ENCODE measurements at regions not wholly inside any gene's neighbourhood (a gene's known extent, or its start where the extent isn't known, plus 50 kb on each side); places are given as distances from the start of the nearest gene placed in this dataset.

GRCh38 chr9:75226403-75227139 lies 138.3 kb downstream of the OSTF1 start:
- TF ChIP-seq, protein P1, sequence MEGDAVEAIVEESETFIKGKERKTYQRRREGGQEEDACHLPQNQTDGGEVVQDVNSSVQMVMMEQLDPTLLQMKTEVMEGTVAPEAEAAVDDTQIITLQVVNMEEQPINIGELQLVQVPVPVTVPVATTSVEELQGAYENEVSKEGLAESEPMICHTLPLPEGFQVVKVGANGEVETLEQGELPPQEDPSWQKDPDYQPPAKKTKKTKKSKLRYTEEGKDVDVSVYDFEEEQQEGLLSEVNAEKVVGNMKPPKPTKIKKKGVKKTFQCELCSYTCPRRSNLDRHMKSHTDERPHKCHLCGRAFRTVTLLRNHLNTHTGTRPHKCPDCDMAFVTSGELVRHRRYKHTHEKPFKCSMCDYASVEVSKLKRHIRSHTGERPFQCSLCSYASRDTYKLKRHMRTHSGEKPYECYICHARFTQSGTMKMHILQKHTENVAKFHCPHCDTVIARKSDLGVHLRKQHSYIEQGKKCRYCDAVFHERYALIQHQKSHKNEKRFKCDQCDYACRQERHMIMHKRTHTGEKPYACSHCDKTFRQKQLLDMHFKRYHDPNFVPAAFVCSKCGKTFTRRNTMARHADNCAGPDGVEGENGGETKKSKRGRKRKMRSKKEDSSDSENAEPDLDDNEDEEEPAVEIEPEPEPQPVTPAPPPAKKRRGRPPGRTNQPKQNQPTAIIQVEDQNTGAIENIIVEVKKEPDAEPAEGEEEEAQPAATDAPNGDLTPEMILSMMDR (IDR thresholded peaks at IDR 0.05; ENCODE audit: control insufficient read depth, insufficient read depth, low read depth, low read length, missing control alignments): no peak
- DNase-seq (ENCODE audit: low read depth): no peak
- H3K4me3 ChIP-seq (ENCODE audit: control insufficient read depth, low read depth, low read length): no peak overlapping the region

- H3K4me3 ChIP-seq (ENCODE audit: control insufficient read depth, low read depth, low read length): no peak overlapping the region
- no peak for DNase-seq (ENCODE audit: low read depth)
- TF ChIP-seq, protein P1 (IDR thresholded peaks at IDR 0.05; ENCODE audit: control insufficient read depth, insufficient read depth, low read depth, low read length, missing control alignments): no peak
Measured at GRCh38 chr9:75228893-75229292, 140.6 kb downstream of the OSTF1 start.

- DNase-seq (ENCODE audit: low read depth): no peak
- TF ChIP-seq, protein P1 (IDR thresholded peaks at IDR 0.05; ENCODE audit: control insufficient read depth, insufficient read depth, low read depth, low read length, missing control alignments): no peak
- H3K4me3 ChIP-seq (ENCODE audit: control insufficient read depth, low read depth, low read length): no peak overlapping the region
Measured at GRCh38 chr9:75229605-75230332, 141.5 kb downstream of the OSTF1 start.

- no peak overlapping the region for H3K4me3 ChIP-seq (ENCODE audit: control insufficient read depth, low read depth, low read length)
- DNase-seq (ENCODE audit: low read depth): no peak
Measured at GRCh38 chr9:75230469-75230868, 142.2 kb downstream of the OSTF1 start.

DNA sequence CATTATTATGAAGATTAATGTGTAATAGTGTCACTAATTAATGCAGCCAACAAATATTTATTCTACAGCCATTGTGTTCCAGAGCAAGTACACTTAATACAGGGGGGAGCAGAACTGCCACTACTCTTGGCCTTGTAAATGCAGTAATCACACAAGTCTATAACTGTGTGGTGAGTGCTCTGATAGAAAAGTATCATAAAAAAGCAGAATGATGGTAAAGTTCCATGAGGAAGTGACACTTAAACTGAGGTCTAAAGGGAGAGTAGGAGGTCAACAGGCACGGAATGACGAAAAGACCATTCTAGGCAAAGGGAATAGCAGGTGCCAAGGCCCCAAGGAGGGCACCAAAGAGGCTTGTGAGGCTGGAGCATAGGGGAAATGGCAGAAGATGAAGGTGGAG lies 142.9 kb downstream of the OSTF1 start:
- TF ChIP-seq, protein P1 (IDR thresholded peaks at IDR 0.05; ENCODE audit: control insufficient read depth, insufficient read depth, low read depth, low read length, missing control alignments): no peak
- H3K4me3 ChIP-seq (ENCODE audit: control insufficient read depth, low read depth, low read length): no peak overlapping the region
- no peak for DNase-seq (ENCODE audit: low read depth)

More at GRCh38 chr9:75230469-75230868, 142.2 kb downstream of the OSTF1 start:
- TF ChIP-seq, protein P1 (IDR thresholded peaks at IDR 0.05; ENCODE audit: control insufficient read depth, insufficient read depth, low read depth, low read length, missing control alignments): no peak

DNA sequence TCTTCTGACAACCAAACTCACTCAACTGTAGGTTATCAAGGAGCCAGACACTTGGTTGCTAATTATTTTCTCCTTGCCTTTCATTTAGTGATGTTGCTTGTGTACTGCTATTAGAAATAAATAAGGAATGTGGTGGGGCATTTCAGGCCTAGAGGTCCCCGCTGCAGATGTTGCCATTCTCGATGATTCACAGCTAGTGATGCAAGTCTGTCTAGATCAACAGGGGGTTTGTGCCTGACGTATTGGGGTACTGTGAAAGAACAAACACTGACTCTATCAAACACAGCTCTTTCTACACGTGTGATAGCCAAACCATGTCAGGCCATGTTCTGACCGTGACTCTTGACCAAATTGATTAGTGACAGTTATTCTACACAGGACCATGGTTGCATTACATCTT lies 144.7 kb downstream of the OSTF1 start:
- DNase-seq (ENCODE audit: low read depth): no peak
- TF ChIP-seq, protein P1 (IDR thresholded peaks at IDR 0.05; ENCODE audit: control insufficient read depth, insufficient read depth, low read depth, low read length, missing control alignments): no peak
- no peak overlapping the region for H3K4me3 ChIP-seq (ENCODE audit: control insufficient read depth, low read depth, low read length)
